Stimulated activated CD4-positive, alpha-beta T cell treated with anti-CD3 and anti-CD28 coated beads, TNF-alpha, amount 100 ng/mL, for 1 hour (primary cell): ENCODE measurements at regions not wholly inside any gene's neighbourhood (a gene's known extent, or its start where the extent isn't known, plus 50 kb on each side); places are given as distances from the start of the nearest gene placed in this dataset.

ENCODE experiments used
- DNase-seq, 3 donors: peaks; one replicate each; pipeline ENCODE4 v3.0.0-alpha.2; 2020; ENCODE audit warnings: low read depth in 3 of 3, low spot score in 1 of 3

GRCh38 chr1:5575396-5575940 is 416.8 kb downstream of the NPHP4 start:
- no peak for DNase-seq

- DNase-seq = no peak
Observed at GRCh38 chr1:5574641-5575040, 417.6 kb downstream of the NPHP4 start.

- DNase-seq = no peak
Observed at GRCh38 chr1:5572794-5573193, 419.4 kb downstream of the NPHP4 start.

GRCh38 chr1:5571861-5572401 is 420.3 kb downstream of the NPHP4 start:
- no peak for DNase-seq

GRCh38 chr1:5571438-5571837 is 420.8 kb downstream of the NPHP4 start:
- no peak for DNase-seq

- DNase-seq = no peak
Observed at GRCh38 chr1:5570931-5571330, 421.3 kb downstream of the NPHP4 start.

GRCh38 chr1:5568321-5568720 is 423.9 kb downstream of the NPHP4 start:
- no peak for DNase-seq

- no peak for DNase-seq
Observed at GRCh38 chr1:5567839-5568238, 424.4 kb downstream of the NPHP4 start.

- DNase-seq = no peak
Observed at GRCh38 chr1:5566924-5567323, 425.3 kb downstream of the NPHP4 start.

- DNase-seq = no peak
Observed at GRCh38 chr1:5565281-5566125, 426.7 kb downstream of the NPHP4 start.

- no peak for DNase-seq
Observed at GRCh38 chr1:5564578-5565257, 427.5 kb downstream of the NPHP4 start.

GRCh38 chr1:5563861-5564577 is 428.2 kb downstream of the NPHP4 start:
- no peak for DNase-seq

- no peak for DNase-seq
Observed at GRCh38 chr1:5562769-5563168, 429.5 kb downstream of the NPHP4 start.

GRCh38 chr1:5562331-5562730 is 429.9 kb downstream of the NPHP4 start:
- DNase-seq = no peak

GRCh38 chr1:5559078-5559477 is 433.1 kb downstream of the NPHP4 start:
- no peak for DNase-seq

GRCh38 chr1:5555853-5556252 is 436.4 kb downstream of the NPHP4 start:
- DNase-seq = no peak

GRCh38 chr1:5554784-5555183 is 437.4 kb downstream of the NPHP4 start:
- no peak for DNase-seq

- DNase-seq = no peak
Observed at GRCh38 chr1:5554111-5554510, 438.1 kb downstream of the NPHP4 start.

- DNase-seq = no peak
Observed at GRCh38 chr1:5552787-5553484, 439.3 kb downstream of the NPHP4 start.

- DNase-seq = no peak
Observed at GRCh38 chr1:5551274-5551975, 440.8 kb downstream of the NPHP4 start.
